GM18951 (cell line): ENCODE measurements at regions not wholly inside any gene's neighbourhood (a gene's known extent, or its start where the extent isn't known, plus 50 kb on each side); places are given as distances from the start of the nearest gene placed in this dataset.

Source experiments
- POLR2A ChIP-seq: IDR thresholded peaks from 4 replicates; pipeline ENCODE4 v1.6.1; 2011; ENCODE audit warnings: mild to moderate bottlenecking; ENCODE audit not compliant: insufficient read length, insufficient read depth; ENCODE audit errors: extremely low read depth
- in situ Hi-C: fragments of 300-500 bp; cut with MboI; formaldehyde crosslinking; loops from one replicate; pipeline ENCODE4 v1.12.0; 2022; ENCODE audit warnings: low sequenced_read_pairs, mixed read lengths, inconsistent platforms; ENCODE audit not compliant: unreplicated experiment

GRCh38 chr5:68730220-68730978, 363.4 kb upstream of the SLC30A5 start:
- TF ChIP-seq POLR2A, result no peak
- in situ Hi-C loops, result no loop called here

- in situ Hi-C loops, result no loop called here
- no peak for TF ChIP-seq POLR2A
Measured at GRCh38 chr5:68730979-68731654, 362.7 kb upstream of the SLC30A5 start.

- in situ Hi-C loops, result no loop called here
- TF ChIP-seq POLR2A, result no peak
Measured at GRCh38 chr5:68732251-68732650, 361.6 kb upstream of the SLC30A5 start.

DNA sequence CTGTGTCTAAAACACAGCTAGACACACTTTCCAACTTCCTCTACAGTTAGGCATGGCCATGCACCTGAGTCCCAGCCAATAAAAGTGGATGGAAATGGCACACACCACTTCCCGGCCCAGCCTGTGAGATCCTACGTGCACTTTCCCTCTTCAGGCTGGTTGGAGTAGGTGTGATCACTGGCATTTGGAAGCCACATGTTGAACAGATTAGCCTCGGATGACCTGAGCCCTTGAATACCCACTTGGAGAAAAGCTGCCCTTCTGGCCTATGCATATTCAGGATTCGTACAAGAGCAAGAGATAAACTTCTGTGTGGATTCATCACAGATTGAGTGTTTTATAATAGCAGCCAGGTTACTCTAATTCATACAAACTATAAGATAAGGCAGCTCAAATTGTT, 359.0 kb upstream of the SLC30A5 start:
- no peak for TF ChIP-seq POLR2A
- in situ Hi-C loops, result no loop called here

GRCh38 chr5:68738236-68738635, 355.6 kb upstream of the SLC30A5 start:
- TF ChIP-seq POLR2A, result no peak
- in situ Hi-C loops, result no loop called here

DNA sequence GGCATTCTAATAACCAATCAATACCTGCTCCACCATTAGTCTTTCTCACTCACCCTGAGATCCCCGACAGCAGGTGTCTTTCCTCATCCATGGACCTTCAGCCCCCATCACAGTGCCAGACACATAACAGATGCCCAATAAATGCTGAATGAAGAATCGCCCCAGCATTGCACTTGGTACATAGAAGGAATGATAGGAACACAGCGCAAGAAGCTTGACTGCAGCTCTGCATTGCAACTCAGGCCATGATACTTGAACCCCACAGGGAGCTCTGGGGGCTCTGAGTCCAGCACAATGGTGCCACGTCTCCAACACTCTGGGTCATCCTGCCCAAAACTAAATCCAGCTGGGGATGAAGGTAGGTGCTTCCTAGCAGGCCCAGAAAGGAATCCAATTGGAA, 355.0 kb upstream of the SLC30A5 start:
- in situ Hi-C loops, result no loop called here
- TF ChIP-seq POLR2A, result no peak

DNA sequence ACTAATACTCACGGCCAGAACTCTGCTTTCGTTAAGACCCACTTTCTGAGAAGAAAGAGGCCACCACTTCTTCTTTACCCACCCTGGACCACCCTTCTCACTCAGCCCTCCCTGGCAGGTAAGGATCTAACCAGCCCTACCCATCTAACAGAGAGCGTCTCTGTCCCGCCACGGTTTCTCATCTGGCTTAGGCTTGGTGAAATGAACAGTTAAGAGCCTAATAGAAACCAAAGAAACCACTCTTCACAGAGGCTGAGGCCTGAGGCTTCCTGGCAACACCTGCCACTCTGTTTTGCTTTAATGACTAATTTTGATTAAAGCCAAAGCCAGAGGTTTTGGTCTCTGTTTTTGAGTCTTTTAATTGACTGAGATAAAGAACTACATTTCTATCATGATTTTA, 354.1 kb upstream of the SLC30A5 start:
- in situ Hi-C loops, result no loop called here

DNA sequence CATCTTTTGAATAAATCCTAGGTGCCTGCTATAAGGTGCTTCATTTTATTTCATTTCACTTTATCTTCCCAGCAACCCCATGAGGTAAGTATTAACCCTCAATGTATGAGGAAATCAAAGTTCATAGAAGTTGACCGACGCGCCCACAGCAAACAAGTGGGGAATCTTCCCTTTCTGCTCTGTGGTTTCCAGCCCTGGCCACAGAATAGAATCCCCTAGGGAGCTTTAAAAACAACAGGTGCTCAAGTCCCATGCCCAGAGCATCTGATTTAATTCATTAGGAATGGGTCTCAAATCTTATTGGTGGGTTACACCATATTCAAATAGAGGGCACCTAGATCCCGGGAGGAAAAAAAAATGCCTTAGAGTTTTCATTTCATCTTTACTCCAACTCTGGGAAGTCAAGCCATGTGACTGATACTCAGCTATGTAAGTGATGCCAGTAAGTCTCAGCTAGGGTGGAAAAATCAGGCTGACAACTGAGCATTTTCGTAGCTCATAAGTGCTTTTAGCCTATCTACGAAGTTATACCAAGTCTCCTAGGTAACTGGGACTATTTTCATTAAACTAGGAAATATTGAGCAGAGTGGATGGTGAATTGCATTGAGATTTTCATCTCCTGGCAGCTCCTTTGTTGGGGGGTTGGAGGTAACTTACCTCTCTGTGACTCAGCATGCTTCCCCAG, 353.4 kb upstream of the SLC30A5 start:
- no peak for TF ChIP-seq POLR2A
- in situ Hi-C loops, result no loop called here

More for the DNA sequence above, 354.1 kb upstream of the SLC30A5 start:
- TF ChIP-seq POLR2A, result no peak

GRCh38 chr5:68744206-68744605, 349.6 kb upstream of the SLC30A5 start:
- in situ Hi-C loops, result no loop called here
- no peak for TF ChIP-seq POLR2A

- in situ Hi-C loops, result no loop called here
- no peak for TF ChIP-seq POLR2A
Measured at GRCh38 chr5:68745448-68745847, 348.4 kb upstream of the SLC30A5 start.

GRCh38 chr5:68746220-68746619, 347.6 kb upstream of the SLC30A5 start:
- in situ Hi-C loops, result no loop called here
- TF ChIP-seq POLR2A, result no peak

DNA sequence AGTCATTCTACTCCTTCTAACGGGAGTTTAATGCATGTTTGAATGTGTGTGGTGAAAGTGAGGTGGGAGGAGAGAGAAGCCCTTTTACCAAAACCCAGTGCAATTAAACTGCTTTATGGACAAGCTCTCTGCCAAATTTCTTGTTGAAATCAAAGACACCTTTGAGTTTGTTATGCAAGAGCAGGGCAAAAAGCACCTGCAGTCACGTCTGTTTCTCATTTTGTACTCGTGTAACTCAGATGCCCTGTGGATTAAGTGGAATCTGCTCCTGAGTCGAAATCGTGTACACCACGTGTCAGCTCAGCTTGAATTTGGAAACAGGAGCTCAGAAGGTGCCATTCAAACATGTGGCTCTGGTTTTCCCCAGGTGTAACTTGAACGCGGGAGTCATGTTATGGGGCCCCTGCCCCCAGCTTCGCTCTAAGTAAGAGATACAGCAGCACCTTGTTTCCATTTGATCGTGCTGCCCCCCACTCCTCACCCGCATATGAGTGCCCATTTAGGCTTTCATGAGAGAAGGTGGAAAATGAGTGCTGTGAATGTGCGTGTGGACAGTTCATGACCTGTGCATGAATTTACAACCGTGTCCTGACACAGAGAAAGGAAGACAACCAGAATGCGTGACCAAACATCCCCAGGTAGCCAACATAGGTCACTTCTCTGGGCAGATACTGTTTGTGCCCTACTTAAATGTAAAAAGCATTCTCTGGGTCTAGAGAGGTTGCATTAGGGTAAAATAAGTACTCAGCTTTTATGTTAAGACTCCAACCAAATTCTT, 347.0 kb upstream of the SLC30A5 start:
- TF ChIP-seq POLR2A, result no peak
- in situ Hi-C loops, result no loop called here

DNA sequence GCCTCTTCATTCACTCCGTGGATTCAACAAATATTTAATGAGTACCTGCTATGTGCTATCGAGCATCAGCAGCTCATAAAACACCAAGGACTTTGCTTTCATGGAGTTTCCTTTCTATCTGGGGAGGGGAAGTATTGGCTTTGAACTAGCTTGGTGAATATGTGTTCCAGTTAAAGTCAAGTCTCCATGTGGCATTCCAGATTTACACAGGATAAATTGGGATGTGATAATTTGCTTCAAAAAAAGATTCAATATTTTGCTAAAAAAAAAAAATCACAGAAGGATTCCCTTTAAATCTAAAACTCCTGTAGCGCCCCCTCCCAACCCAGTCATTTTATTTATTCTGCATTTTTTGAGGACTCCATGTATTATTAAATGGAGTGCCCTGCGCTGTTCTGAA, 346.3 kb upstream of the SLC30A5 start:
- in situ Hi-C loops, result no loop called here

More for the DNA sequence above, 346.3 kb upstream of the SLC30A5 start:
- TF ChIP-seq POLR2A, result no peak
